NCI-H2107 treated with DMSO at 0.1 percent for 48 hours (cell line): ENCODE measurements at regions not wholly inside any gene's neighbourhood (a gene's known extent, or its start where the extent isn't known, plus 50 kb on each side); places are given as distances from the start of the nearest gene placed in this dataset.
"Not testable (repeated sequence)": the region's sequence is repeated elsewhere in the genome, so short reads cannot be mapped to it uniquely, and the experiment has no call there.

Experiments
- DNase-seq: peaks from one replicate; lab custom pipeline; 2025; ENCODE audit not compliant: unreplicated experiment; lab: John Stamatoyannopoulos, UW

GRCh38 chr5:87042554-87042953 lies 225.1 kb upstream of the RASA1 start:
- DNase-seq = no peak

- DNase-seq = no peak
Measured at GRCh38 chr5:87048156-87048555, 219.5 kb upstream of the RASA1 start.

GRCh38 chr5:87049012-87049411 lies 218.7 kb upstream of the RASA1 start:
- not testable (repeated sequence) for DNase-seq

GRCh38 chr5:87051502-87052113 lies 216.1 kb upstream of the RASA1 start:
- DNase-seq = no peak

- no peak for DNase-seq
Measured at GRCh38 chr5:87053146-87053545, 214.5 kb upstream of the RASA1 start.

- no peak for DNase-seq
Measured at GRCh38 chr5:87054821-87055220, 212.9 kb upstream of the RASA1 start.

- DNase-seq = no peak
Measured at GRCh38 chr5:87061046-87061445, 206.6 kb upstream of the RASA1 start.

- DNase-seq = no peak
Measured at GRCh38 chr5:87069311-87069710, 198.4 kb upstream of the RASA1 start.

GRCh38 chr5:87069974-87070608 lies 197.6 kb upstream of the RASA1 start:
- DNase-seq = no peak

GRCh38 chr5:87074072-87074471 lies 193.6 kb upstream of the RASA1 start:
- no peak for DNase-seq

- DNase-seq = no peak
Measured at GRCh38 chr5:87074934-87075541, 192.6 kb upstream of the RASA1 start.

GRCh38 chr5:87076411-87076810 lies 191.3 kb upstream of the RASA1 start:
- DNase-seq = no peak

- DNase-seq = no peak
Measured at GRCh38 chr5:87076931-87077330, 190.8 kb upstream of the RASA1 start.

- no peak for DNase-seq
Measured at GRCh38 chr5:87079219-87079618, 188.5 kb upstream of the RASA1 start.

- DNase-seq = no peak
Measured at GRCh38 chr5:87081016-87081415, 186.7 kb upstream of the RASA1 start.

- no peak for DNase-seq
Measured at GRCh38 chr5:87081511-87082372, 185.9 kb upstream of the RASA1 start.

- no peak for DNase-seq
Measured at GRCh38 chr5:87094347-87094746, 173.3 kb upstream of the RASA1 start.

GRCh38 chr5:87094833-87095232 lies 172.8 kb upstream of the RASA1 start:
- DNase-seq = no peak

GRCh38 chr5:87095787-87096186 lies 171.9 kb upstream of the RASA1 start:
- DNase-seq = no peak

GRCh38 chr5:87097664-87098063 lies 170.0 kb upstream of the RASA1 start:
- no peak for DNase-seq

- DNase-seq = no peak
Measured at GRCh38 chr5:87099291-87099839, 168.3 kb upstream of the RASA1 start.
